ENCODE measurements at regions not wholly inside any gene's neighbourhood (a gene's known extent, or its start where the extent isn't known, plus 50 kb on each side); places are given as distances from the start of the nearest gene placed in this dataset.
"Not testable (repeated sequence)": the region's sequence is repeated elsewhere in the genome, so short reads cannot be mapped to it uniquely, and the experiment has no call there.

DNA sequence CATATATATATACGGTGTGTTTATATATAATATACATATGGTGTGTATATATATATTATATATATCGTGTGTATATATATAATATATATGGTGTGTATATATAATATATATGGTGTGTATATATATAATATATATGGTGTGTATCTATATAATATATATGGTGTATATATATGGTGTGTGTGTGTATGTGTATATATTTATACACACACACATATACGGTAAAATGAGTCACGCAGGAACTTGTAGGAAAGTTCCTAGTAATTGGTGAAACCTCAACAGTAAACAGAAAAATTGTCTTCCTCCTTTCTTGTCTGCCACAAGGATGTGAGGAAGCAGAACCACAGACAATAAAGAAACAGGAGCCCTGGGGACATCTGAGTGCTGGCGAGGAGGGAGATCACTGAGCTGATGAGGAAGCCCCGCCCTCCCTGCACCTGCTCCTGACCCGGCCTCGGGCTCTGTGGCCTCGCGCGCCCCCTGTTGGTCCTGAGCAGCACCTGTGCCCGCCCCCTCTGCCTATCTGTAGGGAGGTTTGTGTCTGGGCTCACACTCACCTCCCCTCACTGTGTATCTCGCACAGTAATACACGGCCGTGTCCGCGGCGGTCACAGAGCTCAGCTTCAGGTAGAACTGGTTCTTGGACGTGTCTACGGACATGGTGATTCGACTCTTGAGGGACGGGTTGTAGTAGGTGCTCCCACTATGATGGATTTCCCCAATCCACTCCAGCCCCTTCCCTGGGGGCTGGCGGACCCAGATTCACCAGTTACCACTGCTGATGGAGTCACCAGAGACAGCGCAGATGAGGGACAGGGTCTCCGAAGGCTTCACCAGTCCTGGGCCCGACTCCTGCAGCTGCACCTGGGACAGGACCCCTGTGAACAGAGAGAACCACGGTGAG, 1079.4 kb downstream of the TMEM121 start:
- DNase-seq = peak; percentile 86

DNA sequence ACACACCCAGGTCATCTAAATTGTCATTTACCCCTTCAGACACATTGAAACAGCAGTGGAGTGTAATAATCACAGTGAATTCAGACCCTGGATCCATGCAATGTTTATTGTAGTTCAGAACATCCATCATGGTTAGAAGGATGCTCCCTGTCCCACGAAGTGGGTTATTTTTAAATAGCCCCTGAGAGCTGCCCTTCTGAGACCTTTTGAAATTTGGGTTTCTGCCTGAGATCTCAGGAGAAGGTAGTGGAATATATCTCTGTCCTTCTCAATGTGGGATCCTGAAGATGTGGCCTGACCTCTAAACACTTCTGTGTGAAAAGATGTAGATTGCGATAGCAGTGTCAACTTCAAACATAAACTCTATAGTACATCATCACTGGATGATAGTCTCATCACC, 1080.6 kb downstream of the TMEM121 start:
- DNase-seq = no peak

DNA sequence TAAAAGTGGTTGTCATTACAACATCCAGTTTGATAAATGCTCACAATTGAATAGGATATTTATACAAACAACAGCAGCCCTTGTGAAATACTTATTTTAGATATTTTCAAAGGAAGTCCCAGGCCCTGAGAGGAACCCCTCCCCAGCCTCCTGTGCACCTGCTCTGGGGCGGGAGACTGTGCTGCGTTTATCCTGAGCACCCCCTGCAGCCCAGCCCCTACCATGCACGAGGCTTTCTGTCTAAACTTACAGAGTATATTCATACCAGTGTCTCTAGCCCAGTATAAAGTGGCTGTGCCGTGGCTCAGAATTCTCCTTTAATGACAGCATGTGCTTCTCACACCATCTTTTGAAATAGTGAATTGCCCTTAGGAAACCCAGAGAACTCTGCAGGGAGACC, 1084.3 kb downstream of the TMEM121 start:
- no peak for DNase-seq

DNA sequence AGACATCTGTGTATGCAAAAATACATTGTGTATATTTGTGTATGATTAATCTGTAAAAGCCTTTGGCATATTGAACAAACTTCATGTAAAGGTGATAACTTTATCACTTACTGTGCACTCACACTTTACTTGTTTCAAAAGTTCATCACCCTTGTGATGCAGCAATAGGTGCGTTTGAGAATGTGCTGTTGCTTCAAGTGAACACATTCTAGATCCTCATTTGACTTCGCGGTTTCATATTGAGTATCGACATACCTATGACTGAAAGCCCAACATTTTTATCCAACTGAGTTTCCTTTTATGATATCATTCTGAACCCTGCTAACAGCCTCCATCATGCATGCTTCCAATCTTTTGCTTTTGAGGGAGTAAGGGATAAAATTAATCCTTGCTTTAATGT, 1086.9 kb downstream of the TMEM121 start:
- peak; percentile 71 for DNase-seq

DNA sequence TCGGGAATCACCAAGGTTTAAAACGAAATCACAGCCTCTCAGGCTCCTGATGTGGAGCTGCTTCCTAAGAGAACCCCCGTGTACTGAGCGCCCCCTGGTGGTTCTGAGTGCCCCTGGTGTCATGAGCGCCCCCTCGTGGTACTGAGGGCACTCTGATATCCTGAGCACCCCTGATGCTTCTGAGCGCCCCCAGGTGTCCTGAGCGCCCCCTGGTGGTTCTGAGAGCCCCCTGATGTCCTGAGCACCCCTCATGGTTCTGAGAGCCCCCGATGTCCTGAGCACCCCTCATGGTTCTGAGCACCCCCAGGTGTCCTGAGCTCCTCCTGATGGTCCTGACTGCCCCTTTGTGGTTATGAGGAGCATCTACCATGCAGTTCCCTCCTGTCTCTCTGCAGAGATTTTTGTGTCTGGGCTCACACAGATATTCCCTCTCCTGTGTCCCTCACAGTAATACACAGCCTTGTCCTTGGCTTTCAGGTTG, 1092.1 kb downstream of the TMEM121 start:
- DNase-seq = peak; percentile 96

DNA sequence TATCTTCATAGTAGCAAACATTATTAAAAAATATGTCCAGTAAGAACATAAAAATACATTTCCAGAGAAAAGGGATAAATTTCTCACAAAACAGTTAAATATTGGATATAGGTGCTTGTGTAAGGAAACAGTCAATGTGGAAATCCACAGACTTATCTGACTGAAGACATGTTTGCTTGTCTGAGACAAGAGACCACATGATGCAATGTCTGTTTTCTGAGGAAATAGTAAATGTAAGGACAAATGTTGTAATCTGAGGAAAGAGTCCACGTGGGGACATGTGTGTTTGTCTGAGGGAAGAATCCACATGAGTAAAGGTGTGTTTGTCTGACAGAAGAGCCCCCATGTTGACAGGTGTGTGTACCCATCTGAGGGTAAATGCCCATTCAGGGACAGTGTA, 1093.2 kb downstream of the TMEM121 start:
- no peak for DNase-seq

DNA sequence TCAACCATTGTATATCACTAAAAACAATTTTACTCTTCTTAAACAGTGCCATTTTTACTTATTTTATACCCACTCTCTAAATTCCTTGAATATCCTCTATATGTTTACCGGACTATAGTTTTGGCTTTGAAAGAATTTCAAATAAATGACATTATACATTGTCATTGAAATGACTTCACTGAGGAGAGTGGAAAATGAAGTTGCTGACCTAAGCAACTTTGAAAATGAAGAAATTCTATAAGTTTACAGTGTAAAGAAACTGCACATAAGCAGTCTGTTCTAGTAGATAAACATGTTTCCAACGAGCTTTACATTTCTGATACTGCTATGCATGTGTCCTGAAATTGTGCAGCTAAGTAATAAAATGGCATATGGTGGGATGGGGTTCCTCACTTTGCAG, 1094.0 kb downstream of the TMEM121 start:
- DNase-seq = no peak

DNA sequence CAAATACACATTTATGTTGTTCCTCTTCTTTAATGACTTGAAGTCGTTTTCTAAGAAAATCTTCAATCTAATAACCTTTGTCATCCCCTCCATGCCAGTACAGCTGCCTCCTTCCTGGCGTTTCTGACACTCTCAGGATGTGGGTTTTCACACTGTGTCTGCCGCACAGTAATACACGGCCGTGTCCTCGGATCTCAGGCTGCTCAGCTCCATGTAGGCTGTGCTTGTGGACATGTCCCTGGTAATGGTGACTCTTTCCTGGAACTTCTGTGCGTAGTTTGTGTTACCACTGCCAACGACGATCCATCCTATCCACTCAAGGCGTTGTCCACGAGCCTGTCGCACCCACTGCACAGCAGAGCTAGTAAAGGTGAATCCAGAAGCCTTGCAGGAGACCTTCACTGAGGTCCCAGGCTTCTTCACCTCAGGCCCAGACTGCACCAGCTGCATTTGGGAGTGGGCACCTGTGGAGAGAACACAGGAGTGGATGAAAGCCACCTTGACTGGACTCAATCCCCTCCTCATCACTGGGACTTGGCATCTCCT, 1095.9 kb downstream of the TMEM121 start:
- DNase-seq = peak; percentile 64

DNA sequence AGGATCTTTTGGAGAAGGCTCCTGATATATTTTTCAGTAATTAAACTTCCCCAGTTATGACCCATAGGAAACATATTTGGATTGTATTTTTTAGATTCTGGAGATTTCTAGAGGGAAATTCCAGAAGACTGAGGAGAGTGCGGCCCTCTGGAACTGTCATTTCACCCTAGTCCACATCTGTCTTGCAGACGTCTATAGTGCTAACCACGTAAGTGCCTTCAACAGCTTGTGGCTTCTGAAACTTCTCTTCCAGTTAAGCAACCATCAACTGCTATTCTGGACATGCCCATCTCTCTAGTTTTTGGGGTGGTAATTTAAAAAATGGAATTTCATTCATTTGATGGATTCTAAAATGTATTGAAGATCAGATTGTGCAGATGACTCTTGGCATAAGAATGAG, 1098.8 kb downstream of the TMEM121 start:
- DNase-seq = no peak

DNA sequence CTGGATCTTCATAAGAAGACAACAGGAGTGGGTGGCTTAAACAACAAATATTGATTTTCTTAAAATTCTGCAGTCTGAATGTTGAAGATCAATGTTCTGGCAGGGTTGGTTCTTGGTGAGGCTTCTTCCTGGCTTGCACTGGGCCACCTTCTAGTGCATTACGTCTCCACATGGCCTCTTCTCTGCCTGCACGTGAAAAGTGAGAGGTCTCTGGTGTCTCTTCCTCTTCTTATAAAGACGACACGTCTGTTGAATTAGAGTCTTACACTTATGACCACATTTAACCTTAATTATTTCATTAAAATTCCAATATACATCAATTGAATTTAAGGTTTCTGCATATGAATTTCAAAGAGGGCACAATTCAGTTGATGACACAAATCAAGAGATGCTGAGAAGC, 1100.1 kb downstream of the TMEM121 start:
- DNase-seq = not testable (repeated sequence)

DNA sequence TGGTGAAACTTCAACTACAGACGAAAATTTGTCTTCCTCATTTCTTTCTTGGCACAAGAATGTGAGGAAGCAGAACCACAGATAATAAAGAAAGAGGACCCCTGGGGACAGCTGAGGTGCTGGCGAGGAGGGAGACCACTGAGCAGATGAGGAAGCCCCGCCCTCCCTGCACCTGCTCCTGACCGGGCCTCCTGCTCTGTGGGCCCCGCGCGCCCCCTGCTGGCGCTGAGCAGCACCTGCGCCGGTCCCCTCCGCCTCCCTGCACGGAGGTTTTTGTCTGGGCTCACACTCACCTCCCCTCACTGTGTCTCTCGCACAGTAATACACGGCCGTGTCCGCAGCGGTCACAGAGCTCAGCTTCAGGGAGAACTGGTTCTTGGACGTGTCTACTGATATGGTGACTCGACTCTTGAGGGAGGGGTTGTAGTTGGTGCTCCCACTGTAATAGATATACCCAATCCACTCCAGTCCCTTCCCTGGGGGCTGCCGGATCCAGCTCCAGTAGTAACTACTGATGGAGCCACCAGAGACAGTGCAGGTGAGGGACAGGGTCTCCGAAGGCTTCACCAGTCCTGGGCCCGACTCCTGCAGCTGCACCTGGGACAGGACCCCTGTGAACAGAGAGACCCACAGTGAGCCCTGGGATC, 1100.7 kb downstream of the TMEM121 start:
- DNase-seq = peak; percentile 81

DNA sequence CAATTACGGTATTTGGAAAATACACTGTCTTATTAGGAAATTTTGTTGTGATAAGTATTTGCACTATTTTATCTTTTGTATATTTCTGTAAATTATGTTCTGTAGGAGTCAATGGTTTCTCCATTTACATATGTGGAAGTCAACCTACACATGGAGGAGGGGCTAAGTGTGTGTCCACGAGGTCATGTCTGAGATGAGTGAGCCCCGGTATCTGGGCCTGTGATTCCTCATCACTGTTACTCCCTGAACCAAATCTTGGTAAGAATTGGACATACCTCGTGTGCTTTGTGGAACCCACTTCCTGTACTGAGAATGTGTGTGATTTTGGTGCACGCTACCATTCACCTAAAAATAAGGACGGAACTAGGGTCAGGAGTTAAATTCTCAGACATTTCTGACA, 1105.5 kb downstream of the TMEM121 start:
- DNase-seq = no peak

DNA sequence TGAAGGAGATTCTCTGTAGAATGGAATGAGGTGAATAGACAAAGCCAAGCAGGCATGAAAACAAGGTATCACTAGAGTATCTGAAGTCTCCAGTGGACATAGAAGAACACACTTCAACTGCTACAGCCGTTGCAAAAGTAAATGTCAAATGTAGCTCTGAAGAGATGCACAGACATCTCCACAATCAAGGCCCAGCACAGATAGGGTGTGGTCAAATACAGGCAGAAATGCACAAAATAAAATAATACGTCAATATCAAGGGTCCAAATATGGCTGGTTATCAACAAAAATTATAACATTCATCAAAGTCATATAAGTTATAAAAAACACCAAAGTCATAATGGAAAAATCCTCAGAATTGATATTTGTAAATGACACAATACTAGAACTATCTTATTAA, 1107.3 kb downstream of the TMEM121 start:
- DNase-seq = no peak

DNA sequence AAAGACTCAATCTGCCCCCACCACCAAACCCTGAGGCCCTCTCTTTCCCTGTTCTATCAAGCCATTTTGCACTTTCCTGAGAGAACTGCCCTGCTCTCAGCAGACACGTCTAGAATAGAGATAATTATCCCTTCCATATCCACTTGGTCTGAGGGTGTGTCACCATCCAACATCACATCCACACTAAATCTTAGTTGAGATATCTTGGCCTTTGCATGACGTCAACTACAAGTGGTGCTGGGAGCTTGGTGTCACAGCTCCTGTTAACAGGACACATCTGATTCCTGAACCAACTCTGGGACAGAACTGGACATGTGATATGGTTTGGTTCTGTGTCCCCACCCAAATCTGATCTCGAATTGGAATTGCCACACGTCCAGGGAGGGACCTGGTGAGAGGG, 1109.2 kb downstream of the TMEM121 start:
- DNase-seq = no peak

DNA sequence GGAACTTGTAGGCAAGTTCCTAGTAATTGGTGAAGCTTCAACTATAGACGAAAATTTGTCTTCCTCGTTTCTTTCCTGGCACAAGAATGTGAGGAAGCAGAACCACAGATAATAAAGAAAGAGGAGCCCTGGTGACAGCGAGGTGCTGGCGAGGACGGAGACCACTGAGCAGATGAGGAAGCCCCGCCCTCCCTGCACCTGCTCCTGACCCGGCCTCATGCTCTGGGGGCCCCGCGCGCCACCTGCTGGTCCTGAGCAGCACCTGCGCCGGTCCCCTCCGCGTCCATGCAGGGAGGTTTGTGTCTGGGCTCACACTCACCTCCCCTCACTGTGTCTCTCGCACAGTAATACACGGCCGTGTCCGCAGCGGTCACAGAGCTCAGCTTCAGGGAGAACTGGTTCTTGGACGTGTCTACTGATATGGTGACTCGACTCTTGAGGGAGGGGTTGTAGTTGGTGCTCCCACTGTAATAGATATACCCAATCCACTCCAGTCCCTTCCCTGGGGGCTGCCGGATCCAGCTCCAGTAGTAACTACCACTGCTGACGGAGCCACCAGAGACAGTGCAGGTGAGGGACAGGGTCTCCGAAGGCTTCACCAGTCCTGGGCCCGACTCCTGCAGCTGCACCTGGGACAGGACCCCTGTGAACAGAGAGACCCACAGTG, 1112.5 kb downstream of the TMEM121 start:
- DNase-seq = peak; percentile 59

DNA sequence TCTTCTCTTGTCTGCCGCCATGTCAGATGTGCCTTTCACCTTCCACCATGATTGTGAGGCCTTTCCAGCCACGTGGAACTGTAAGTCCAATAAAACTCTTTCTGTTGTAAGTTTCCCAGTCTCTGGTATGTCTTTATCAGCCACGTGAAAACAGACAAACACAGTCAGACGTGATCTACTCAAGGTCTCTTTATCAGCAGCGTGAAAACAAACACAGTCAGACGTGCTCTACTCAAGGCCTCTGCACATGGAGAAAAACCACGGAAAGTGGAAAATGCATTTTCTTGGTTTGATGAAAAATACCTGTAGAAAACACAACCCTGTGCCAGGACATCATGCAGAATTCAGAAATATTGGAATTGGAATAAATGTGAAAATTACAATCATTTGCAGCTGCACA, 1115.7 kb downstream of the TMEM121 start:
- no peak for DNase-seq

DNA sequence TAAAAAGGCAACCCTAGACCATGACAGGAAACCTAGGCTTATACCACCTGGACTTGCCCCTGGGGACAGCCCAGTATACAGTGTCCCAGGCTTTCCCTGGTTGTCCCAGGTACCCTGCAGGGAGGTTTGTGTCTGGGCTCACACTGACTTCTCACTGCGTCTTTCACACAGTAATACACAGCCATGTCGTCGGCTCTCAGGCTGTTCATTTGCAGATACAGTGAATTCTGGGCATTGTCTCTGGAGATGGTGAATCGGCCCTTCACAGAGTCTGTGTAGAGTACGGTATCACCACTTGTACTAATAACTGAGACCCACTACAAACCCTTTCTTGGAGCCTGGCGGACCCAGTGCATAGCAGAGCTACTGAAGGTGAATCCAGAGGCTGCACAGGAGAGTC, 1116.6 kb downstream of the TMEM121 start:
- not testable (repeated sequence) for DNase-seq

DNA sequence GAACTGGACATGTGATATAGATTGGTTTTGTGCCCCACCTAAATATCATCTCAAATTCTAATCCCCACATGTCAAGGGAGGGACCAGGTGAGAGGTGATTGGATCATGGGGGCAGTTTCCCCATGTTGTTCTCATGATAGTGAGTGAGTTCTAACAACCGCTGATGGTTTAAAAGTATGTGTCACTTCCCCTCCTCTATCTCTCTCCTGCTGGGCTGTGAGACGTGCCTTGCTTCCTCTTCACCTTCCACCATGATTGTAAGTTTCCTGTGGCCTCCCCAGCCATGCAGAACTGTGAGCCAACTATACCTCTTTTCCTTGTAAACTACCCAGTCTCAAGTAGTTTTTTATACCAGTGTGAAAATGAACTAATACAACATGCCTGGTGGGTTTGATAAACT, 1122.5 kb downstream of the TMEM121 start:
- not testable (repeated sequence) for DNase-seq

DNA sequence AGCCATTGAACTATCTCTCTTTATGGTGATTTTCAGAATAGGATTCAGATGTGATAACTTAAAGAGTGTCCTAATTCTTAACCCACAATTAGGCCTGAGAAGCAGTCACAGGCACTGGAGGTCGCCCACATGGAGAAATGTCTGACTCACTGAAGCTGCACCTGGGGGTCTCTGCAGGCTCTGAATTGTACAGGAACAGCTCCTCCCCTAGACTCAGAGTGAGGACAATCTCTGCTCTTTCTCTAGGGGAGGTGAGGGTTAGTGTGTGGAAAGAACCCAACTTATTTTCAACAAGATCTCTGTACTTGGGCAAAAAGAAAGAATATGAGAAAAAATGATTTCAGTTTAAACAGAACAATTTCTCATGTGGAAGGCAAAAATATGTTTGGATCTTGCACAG, 1124.6 kb downstream of the TMEM121 start:
- DNase-seq = no peak

DNA sequence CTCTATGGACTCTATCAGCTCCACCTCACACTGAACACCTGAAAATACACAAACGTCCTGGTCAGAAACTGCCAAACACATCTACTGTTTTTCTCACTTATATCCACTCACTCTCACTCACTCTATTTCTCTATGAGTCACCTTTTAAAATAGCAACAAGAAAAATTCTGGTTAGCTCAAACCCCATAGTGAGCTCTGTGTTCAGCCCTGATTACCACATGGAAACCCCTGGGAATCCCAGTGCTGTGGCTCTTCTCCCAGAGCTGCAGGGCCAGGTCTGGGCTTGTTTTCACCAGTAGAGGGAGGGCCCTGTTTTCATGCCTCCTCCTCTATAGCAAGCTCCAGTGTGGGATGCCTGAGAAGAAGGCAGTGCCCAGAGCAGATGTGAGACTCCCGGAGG, 1126.1 kb downstream of the TMEM121 start:
- no peak for DNase-seq

DNA sequence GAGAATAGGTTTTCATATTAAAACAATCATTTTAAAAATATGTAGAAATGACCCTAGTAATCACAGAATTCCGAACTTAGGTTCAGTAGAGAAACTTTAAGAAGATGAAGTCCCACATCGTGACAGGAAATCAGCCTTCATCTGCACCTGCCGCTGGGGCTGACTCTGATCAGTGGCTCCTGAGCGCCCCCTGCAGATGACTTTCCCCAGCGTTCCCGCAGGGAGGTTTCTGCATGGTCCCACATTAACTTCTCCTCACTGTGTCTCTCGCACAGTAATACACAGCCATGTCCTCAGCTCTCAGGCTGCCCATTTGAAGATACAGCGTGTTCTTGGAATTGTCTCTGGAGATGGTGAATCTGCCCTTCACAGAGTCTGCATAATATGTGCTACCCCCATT, 1131.1 kb downstream of the TMEM121 start:
- DNase-seq = peak; percentile 65

DNA sequence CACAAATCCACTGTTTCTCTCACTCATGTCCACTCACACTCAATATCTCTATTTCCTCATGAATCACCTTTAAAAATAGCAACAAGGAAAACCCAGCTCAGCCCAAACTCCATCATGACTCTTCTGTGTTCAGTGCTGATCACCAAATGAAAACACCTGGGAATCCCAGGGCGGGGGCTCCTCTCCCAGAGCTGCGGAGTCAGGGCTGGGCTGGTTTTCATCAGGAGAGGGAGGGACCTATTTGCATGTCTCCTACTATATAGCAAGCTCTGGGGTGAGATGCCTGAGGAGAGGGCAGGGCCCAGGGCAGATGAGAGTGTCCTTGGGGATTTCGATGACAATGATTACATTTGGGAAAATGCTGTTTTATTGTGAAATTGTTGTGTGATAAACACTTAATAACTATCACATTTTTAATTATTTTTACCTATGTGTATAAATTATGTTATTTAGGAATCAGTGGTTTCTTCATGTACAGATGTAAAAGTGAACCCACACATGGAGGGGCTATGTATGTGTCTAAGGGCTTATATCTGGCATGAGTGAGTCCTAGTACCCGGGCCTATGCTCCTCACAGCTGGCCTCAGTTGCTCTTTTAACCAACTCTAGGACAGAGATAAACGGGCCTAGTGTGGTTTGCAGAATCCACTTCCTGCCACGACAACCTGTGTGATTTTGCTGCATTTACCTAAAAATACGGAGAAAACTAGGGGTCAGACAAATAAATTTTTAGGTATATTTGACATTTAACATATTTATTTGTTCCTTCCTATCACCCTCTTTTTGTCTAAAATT, 1131.9 kb downstream of the TMEM121 start:
- DNase-seq = not testable (repeated sequence)

DNA sequence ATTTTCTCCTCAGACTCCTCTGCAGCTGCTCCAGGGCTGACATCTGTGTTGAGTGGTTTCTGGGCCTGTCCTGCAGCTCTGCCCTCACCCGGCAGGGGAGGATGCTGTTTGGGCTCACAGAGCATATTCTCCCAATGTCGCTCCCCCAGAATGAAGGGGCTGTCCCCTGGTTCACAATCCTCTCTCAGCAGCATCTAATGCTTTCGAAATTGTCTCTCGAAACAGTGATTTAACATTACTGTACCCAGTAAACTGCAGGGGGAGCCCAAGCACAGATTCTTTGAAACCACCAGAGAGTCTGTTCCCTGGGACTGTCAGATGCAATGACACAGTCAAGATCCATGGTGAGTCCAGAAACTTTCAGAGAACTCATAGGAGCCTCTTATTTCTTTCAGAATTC, 1135.2 kb downstream of the TMEM121 start:
- peak; percentile 64 for DNase-seq

Data from activated CD4-positive, alpha-beta T cell treated with anti-CD3 and anti-CD28 coated beads, Interleukin-2, Interleukin-6, amounts not matched to agents 100 ng/mL and 50 ng/mL, durations not matched to agents 16 hours and 8 hours (primary cell).